UCSD-AML1 (cell line): ENCODE measurements at regions not wholly inside any gene's neighbourhood (a gene's known extent, or its start where the extent isn't known, plus 50 kb on each side); places are given as distances from the start of the nearest gene placed in this dataset.
"Not testable (repeated sequence)": the region's sequence is repeated elsewhere in the genome, so short reads cannot be mapped to it uniquely, and the experiment has no call there.

ENCODE experiments used
- DNase-seq: peaks from one replicate; lab custom pipeline; 2025; ENCODE audit not compliant: unreplicated experiment; lab: John Stamatoyannopoulos, UW

DNA sequence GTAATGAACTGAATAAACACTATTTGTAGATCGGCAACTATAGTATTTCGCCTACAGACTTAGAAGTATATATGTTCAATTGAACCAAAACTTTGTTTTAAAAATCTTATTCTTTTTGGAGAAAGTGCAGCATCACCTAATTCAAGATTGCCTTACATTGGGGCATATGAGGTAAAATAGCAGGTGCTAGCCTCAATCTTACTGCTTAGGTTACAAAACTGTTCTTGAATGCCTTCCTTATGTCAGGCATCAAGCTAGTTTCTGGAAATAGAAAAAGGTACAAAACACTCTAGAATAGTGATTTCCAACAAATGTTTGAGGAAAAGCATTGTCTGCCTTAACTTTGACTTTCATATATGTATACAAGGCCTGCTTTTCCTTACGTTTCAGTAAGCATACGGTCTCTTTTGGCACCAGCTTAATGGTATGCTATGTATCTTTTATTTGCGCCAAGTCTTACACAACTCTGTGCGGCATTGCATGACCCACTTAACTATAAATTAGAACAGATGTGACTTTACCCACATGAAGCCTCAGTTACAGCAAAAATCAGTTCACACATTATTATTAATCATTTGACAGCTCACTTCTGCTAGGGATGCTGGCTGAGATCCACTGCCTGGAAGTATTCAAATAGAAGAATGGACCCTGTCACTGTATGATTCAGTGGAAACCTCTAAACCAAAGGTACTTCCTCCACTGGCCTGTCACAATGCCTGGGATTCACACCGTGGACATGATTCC lies 174.1 kb downstream of the PRELID2 start:
- no peak for DNase-seq

- no peak for DNase-seq
These were observed 176.7 kb downstream of the PRELID2 start for GRCh38 chr5:145658435-145658834.

DNA sequence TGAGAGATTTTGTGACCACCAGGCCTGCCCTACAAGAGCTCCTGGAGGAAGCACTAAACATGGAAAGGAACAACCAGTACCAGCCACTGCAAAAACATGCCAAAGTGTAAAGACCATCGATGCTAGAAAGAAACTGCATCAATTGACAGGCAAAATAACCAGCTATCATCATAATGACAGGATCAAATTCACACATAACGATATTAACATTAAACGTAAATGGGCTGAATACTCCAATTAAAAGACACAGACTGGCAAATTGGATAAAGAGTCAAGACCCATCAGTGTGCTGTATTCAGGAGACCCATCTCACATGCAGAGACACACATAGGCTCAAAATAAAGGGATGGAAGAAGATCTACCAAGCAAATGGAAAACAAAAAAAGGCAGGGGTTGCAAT lies 182.4 kb downstream of the PRELID2 start:
- not testable (repeated sequence) for DNase-seq

- not testable (repeated sequence) for DNase-seq
These were observed 188.0 kb downstream of the PRELID2 start for GRCh38 chr5:145647137-145647536.

DNA sequence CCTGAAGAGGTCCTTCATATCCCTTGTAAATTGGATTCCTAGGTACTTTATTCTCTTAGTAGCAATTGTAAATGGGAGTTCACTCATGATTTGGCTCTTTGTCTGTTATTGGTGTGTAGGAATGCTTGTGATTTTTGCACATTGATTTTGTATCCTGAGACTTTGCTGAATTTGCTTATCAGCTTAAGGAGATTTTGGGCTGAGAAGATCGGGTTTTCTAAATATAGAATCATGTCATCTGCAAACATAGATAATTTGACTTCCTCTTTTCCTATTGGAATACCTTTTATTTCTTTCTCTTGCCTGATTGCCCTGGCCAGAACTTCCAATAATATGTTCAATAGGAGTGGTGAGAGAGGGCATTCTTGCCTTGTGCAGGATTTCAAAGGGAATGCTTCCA lies 191.9 kb downstream of the PRELID2 start:
- not testable (repeated sequence) for DNase-seq

DNA sequence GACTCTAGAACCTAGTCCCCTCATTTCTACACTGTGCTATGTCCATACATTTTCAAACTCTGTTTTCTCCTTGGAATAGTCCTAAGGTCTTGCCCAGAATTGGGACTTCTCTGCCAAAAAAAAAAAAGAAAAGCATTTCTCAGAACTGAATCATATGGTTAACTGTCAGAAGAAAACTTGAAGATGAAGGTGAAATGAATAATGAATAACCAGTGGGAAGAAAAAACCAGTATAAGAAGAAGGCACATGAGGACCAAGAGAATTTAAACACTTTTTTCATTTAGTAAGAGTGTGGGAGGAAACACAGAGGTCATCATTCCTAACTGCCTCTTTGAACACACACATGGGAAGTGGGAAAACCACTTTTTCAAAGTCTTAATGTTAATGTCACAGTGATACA lies 197.7 kb downstream of the PRELID2 start:
- no peak for DNase-seq

- no peak for DNase-seq
These were observed 198.8 kb downstream of the PRELID2 start for GRCh38 chr5:145636371-145636770.

DNA sequence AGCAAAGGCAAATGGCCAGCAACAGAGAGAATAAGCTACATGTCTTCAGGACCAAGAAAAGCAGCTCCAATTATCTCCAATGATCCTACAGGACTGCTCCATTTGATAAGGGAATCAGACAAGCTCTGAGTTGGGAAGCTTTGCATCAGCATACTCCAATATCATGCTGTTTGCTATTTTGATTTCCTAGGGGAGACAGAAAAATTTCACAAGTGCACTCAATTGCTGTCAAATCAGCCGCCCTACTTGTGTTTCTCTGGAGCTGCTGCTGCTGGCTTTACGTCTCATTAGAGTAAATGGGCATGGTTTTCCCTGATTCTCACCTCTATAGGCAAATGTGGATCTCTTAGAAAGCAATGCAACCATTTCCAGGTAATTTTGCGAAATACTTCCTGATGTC lies 201.7 kb downstream of the PRELID2 start:
- no peak for DNase-seq

DNA sequence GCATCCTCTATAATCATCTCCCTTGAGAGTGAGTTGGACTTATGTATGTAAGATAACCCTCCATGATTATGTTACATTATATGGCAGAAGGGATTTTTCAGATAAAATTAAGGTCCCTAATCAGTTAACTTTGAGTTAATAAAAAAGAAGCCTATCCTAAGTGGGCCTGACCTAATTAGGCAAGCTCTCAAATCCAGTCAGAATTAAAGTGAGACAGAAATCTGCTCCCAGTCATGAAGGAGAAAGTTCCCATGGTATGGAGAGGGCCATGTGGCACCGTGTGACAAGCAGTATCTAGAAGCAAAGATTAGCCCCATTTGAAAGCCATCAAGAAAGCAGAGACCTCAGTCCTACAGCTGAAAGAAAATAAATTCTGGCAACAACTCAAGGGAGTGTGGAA lies 202.4 kb downstream of the PRELID2 start:
- DNase-seq: no peak

DNA sequence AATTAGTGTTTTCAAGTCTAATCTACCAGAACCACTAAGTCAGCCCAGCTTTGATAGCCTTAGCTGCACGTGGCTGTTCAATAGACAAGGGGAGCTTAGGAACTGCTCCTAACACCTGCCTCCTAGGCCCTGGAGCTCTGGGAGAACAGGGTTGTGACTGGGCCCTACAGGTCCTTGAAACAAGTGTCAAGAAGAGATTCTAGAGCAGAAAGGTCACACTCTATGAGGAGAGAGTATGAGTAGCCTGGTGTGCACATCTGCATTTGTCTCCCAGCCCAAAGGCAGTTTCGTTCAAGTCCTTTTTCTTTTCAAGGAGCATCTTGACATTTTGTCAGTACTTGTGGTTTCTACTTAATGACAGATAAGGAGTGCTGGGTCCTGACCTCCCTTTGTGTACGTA lies 206.1 kb downstream of the PRELID2 start:
- no peak for DNase-seq

- DNase-seq: no peak
These were observed 206.6 kb downstream of the PRELID2 start for GRCh38 chr5:145628525-145628924.

- no peak for DNase-seq
These were observed 215.3 kb downstream of the PRELID2 start for GRCh38 chr5:145619806-145620310.

- not testable (repeated sequence) for DNase-seq
These were observed 218.4 kb downstream of the PRELID2 start for GRCh38 chr5:145616739-145617138.

DNA sequence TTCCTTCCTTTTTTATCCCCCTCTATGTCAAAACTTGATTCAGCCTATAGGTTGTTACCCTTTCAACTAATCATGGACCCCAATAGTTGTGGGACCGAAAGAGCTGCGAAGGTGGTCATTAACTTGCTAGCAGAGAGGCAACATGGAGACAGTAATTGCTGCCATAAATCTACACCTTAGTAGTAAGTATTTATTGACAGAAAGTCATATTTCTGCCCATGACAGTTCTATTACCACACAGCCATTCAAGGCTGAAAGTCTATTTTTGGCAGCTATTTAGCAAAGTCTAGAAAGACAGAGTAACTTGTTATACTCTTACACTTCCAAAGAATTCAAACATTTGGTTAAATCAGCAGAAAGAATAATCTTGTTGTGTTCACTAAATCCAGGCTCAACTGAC lies 236.2 kb downstream of the PRELID2 start:
- no peak for DNase-seq

DNA sequence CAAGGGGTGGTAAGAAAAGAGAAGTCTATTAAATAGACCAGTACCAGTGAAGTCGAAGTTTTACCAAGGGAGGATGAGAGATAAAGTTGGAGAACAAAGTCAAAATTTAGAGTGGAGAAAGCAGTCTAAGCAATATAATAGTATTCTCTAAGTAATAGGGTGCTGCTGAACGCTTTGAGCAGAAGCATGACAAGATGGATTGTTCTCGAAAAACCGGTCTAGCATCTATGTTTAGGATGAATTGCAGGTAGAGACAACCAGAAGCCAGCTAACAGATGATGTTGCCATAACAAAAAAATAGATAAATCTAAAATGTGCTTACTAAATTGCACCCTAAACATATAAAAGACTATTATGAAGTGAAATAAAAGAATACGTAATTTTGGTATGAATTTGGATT lies 237.0 kb downstream of the PRELID2 start:
- no peak for DNase-seq

DNA sequence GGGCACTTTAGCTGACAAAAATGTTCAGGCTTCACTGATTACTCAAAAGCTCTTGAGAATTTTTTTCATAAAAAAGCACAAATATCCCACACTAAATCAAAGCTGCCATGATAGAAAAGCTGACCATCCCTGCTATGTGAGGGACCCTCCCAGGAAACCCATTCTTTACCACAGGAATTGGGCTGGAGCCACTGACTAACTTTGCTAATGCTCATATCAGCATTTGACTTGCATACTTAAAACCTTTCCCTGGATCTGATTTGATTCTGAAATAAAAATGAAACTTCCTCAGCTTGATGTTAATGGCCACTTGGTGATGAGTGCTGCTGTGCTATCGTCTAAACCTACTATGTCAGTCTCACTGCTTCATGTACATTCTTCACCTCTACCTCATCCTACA lies 243.6 kb downstream of the PRELID2 start:
- no peak for DNase-seq

DNA sequence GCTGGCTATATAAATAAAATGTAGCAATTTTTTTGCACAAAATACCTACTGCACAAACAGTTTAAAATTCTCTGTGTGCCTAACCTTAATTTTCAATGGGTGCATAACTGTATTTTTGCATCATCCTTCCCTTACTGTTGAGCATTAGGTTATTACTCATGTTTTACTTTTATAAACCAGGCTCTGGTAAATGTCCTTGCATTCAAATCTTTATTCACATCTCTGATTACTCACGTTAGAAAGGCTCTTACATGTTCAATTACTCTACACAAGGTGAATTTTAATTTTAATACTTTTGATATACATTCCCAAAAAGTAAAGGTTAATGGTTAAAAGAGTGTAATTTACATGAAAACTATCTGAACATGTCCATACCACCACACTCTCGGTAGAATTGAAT lies 246.1 kb downstream of the PRELID2 start:
- DNase-seq: no peak

DNA sequence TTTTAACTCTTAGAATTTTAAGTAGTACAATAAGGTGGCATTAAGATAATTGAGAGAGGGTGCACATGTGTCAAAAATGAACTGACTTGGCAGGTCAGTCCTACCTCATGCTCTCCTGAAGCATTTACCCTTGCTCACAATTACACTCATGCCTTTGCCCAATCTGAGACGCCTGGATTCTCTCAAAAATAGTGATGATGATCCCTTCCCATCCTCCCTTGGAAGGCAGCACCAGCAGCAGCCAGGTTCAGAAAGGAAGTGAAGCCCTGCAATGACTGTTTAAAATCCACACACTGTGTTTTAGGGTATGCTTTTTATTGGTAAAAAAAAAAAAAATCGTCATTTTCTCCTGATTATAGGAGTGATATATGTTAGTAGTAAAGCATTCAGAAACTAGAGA lies 246.6 kb downstream of the PRELID2 start:
- no peak for DNase-seq

GRCh38 chr5:145588113-145588512 lies 247.0 kb downstream of the PRELID2 start:
- no peak for DNase-seq

DNA sequence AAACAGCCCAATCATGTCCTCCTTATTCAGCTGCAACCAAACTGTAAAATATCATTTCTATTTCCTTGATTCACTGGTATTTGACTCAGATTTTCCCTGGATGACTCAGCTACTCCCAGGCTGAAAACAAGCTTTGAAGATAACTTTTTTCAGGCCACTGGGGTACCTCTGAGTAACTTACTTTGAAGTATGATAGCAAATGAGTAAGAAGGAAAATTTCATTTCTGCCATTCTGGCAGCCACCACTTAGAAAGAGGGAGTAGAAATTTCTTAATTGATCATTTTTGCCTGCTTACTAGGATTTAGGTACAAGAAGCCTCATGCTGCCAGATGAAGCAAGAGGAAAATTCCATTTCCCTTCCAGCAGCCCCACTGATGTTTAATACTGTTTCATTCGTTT lies 247.4 kb downstream of the PRELID2 start:
- no peak for DNase-seq

DNA sequence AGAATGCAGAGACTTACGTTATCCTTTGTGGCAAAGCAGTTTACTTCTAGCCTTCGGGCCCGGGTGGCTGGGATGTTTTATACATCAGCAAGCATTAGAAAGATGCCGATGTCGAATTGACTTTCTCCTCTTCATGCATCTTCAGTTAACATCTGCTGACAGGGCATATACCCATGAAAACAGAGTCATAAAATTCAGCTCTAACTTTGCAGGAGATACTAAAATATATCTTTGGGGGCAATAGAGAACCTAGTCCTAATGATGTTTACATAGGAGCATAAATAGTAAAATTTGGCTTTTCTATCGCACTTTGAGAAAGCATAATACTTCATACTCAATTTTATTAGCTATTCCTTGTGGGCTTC lies 247.9 kb downstream of the PRELID2 start:
- DNase-seq: no peak

DNA sequence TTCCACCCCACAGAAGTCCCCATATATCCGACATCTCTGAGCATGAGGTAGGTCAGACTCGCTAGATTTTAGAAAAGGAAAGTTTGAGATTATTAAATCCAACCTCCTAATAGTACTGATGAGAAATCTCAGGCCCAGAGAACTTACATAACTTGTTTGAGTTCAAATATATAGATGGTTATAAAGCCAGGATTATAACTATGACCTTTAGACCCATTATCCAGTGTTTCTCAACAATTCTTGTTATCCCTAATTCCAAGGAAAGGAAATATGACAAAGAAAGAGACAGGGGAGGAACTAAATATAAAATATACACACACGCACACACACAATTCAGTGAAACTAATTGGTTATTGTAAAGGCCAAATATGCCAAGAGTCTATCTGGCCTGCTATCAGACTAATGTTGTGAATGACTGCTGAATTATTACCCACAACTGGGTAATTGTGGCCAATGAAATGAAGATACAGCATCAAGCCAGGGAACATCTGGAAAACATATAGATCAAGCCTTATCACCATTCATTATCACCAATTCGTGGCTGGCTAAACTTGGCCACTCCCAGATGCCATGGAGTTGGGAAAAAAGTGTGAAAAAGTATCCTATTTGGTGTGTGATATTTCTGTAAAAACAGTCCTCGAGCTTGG lies 248.4 kb downstream of the PRELID2 start:
- DNase-seq: no peak
